CD14-positive monocyte (primary cell): ENCODE measurements at regions not wholly inside any gene's neighbourhood (a gene's known extent, or its start where the extent isn't known, plus 50 kb on each side); places are given as distances from the start of the nearest gene placed in this dataset.

Experiments used
- DNase-seq, 3 donors: peaks; one replicate each; pipeline ENCODE4 v3.0.0-alpha.2; 2011 to 2022
- H2AFZ ChIP-seq: 2 replicates; pipeline ENCODE4 v1.6.0; 2012; ENCODE audit warnings: mild to moderate bottlenecking, low read depth, low read length, inconsistent platforms; ENCODE audit not compliant: insufficient read depth, poor library complexity, severe bottlenecking
- H3K27ac ChIP-seq, 2 donors: 1 replicate in 1 of 2; 2 replicates in 1 of 2; pipeline ENCODE4 v1.5.1; 2012 to 2013; ENCODE audit warnings: low read length in 2 of 2, control low read depth in 1 of 2, inconsistent platforms in 1 of 2, low read depth in 1 of 2, mild to moderate bottlenecking in 1 of 2
- H3K27me3 ChIP-seq, 2 donors: one replicate each; pipeline versions ENCODE4 v1.6.0 to v1.6.1; 2011 to 2013; ENCODE audit warnings: low read length in 2 of 2; ENCODE audit not compliant: control insufficient read depth in 2 of 2, insufficient read depth in 2 of 2
- H3K36me3 ChIP-seq, 2 donors: replicated peaks in 1 of 2; 1 replicate in 1 of 2; 2 replicates in 1 of 2; pipeline versions ENCODE4 v1.5.1 to v1.6.1; 2012 to 2013; ENCODE audit warnings: low read length in 2 of 2, control low read depth in 1 of 2, inconsistent platforms in 1 of 2, mild to moderate bottlenecking in 1 of 2; ENCODE audit not compliant: insufficient read depth in 2 of 2, control insufficient read depth in 1 of 2
- H3K4me1 ChIP-seq, 2 donors: 1 replicate in 1 of 2; 2 replicates in 1 of 2; pipeline versions ENCODE4 v1.5.1 to v1.6.1; 2012 to 2013; ENCODE audit warnings: low read length in 2 of 2, control low read depth in 1 of 2, inconsistent platforms in 1 of 2, mild to moderate bottlenecking in 1 of 2, moderate library complexity in 1 of 2; ENCODE audit not compliant: insufficient read depth in 2 of 2, control insufficient read depth in 1 of 2
- H3K4me2 ChIP-seq: replicated peaks from 2 replicates; pipeline ENCODE3; 2012; ENCODE audit warnings: low read length, moderate library complexity, mild to moderate bottlenecking; ENCODE audit not compliant: poor library complexity, severe bottlenecking; ENCODE audit errors: extremely low read depth
- H3K4me3 ChIP-seq, 3 experiments: fragments of 200-600 bp in 1 of 3; sonication (generic) in 1 of 3; replicated peaks in 1 of 3; 1 replicate in 2 of 3; 2 replicates in 1 of 3; pipeline ENCODE4 v1.5.1; 2011 to 2013; ENCODE audit warnings: low read length in 3 of 3, mild to moderate bottlenecking in 3 of 3, control low read depth in 2 of 3, low read depth in 2 of 3, inconsistent platforms in 1 of 3, moderate library complexity in 1 of 3
- H3K79me2 ChIP-seq: 2 replicates; pipeline ENCODE4 v1.6.0; 2012; ENCODE audit warnings: mild to moderate bottlenecking, control low read depth, inconsistent platforms, low read length, moderate library complexity; ENCODE audit not compliant: insufficient read depth
- H3K9ac ChIP-seq: 2 replicates; pipeline ENCODE4 v1.6.0; 2017; ENCODE audit warnings: low read length, mild to moderate bottlenecking; ENCODE audit not compliant: insufficient read depth, poor library complexity, severe bottlenecking
- H3K9me3 ChIP-seq, 2 donors: replicated peaks in 1 of 2; 1 replicate in 1 of 2; 2 replicates in 1 of 2; pipeline versions ENCODE4 v1.5.1 to v1.6.1; 2012 to 2013; ENCODE audit warnings: low read length in 2 of 2, control low read depth in 1 of 2; ENCODE audit not compliant: control insufficient read depth in 1 of 2, insufficient read depth in 1 of 2
- H4K20me1 ChIP-seq: 2 replicates; pipeline ENCODE4 v1.6.0; 2012; ENCODE audit warnings: mild to moderate bottlenecking, low read length, control low read depth, moderate library complexity; ENCODE audit not compliant: insufficient read depth
- H3K27ac Mint-ChIP-seq, 7 donors: one replicate each; pipeline ENCODE4 v1.8.0; 2020; ENCODE audit warnings: mild to moderate bottlenecking in 7 of 7, mixed read lengths in 7 of 7, moderate library complexity in 6 of 7, inconsistent platforms in 2 of 7
- H3K27me3 Mint-ChIP-seq, 3 donors: one replicate each; pipeline ENCODE4 v1.8.0; 2021 to 2022; ENCODE audit warnings: low read depth in 3 of 3, mild to moderate bottlenecking in 3 of 3, mixed read lengths in 3 of 3, moderate library complexity in 3 of 3, inconsistent platforms in 1 of 3
- H3K36me3 Mint-ChIP-seq, 2 donors: one replicate each; pipeline ENCODE4 v1.8.0; 2020; ENCODE audit warnings: mixed read lengths in 2 of 2, inconsistent platforms in 1 of 2, mild to moderate bottlenecking in 1 of 2
- H3K4me1 Mint-ChIP-seq: one replicate; pipeline ENCODE4 v1.8.0; 2020; ENCODE audit warnings: mild to moderate bottlenecking, mixed read lengths
- H3K4me3 Mint-ChIP-seq, 2 donors: one replicate each; pipeline ENCODE4 v1.8.0; 2020; ENCODE audit warnings: mild to moderate bottlenecking in 2 of 2, mixed read lengths in 2 of 2, moderate library complexity in 1 of 2
- H3K9me3 Mint-ChIP-seq, 7 donors: one replicate each; pipeline ENCODE4 v1.8.0; 2020 to 2022; ENCODE audit warnings: mixed read lengths in 7 of 7, mild to moderate bottlenecking in 6 of 7, moderate library complexity in 6 of 7, inconsistent platforms in 2 of 7
- CTCF ChIP-seq: fragments of 200-600 bp; IDR thresholded peaks from one replicate; pipeline ENCODE4 v1.8.0; 2022; ENCODE audit warnings: antibody characterized with exemption, mild to moderate bottlenecking
- WGBS: methylation state at CpG from one replicate; pipeline ENCODE4 v1.1.5; 2013; ENCODE audit warnings: missing lambda C conversion rate; ENCODE audit not compliant: insufficient coverage; 5-methylcytosine and 5-hydroxymethylcytosine counted together
- intact Hi-C, 2 donors: fragments of 100-400 bp; cut with micrococcal nuclease; formaldehyde crosslinking; loops; one replicate each; pipeline versions ENCODE4 v1.15.0 to v1.15.1; 2023

GRCh38 chr6:40855168-40855880 lies 183.7 kb downstream of the UNC5CL start:
- Histone ChIP-seq H3K9me3 (no peaks in the 10 kb centered on the region), H3K27ac (no peak overlapping the region), H3K4me1 (peaks cover 3 to 5% of the 10 kb centered on the region in 2 donors), H3K36me3 (no peaks in the 10 kb centered on the region), H4K20me1 (no peaks in the 10 kb centered on the region), H3K9ac (no peak overlapping the region), H3K4me2 (no peak overlapping the region), H2AFZ (no peak overlapping the region), H3K79me2 (no peaks in the 10 kb centered on the region), H3K27me3 (no peaks in the 10 kb centered on the region), H3K4me3 (no peak overlapping the region)
- no peak for TF ChIP-seq CTCF
- no peak for DNase-seq
- peaks cover 0 to 4% (median 1%) of the 10 kb centered on the region in 3 donors for H3K27me3 Mint-ChIP-seq
- H3K27ac Mint-ChIP-seq = no peak overlapping the region
- intact Hi-C loops = no loop called here
- no peaks in the 10 kb centered on the region for H3K36me3 Mint-ChIP-seq
- H3K9me3 Mint-ChIP-seq = peaks cover 0 to 7% (median 0%) of the 10 kb centered on the region in 7 donors
- H3K4me1 Mint-ChIP-seq = peaks cover 13% of the 10 kb centered on the region
- no peak overlapping the region for H3K4me3 Mint-ChIP-seq
- 94% methylated on average over 6 of the region's 10 CpGs for WGBS

GRCh38 chr6:40854592-40854991 lies 184.4 kb downstream of the UNC5CL start:
- intact Hi-C loops = no loop called here
- no peak overlapping the region for H3K27ac Mint-ChIP-seq
- Histone ChIP-seq H3K9ac (no peak overlapping the region), H2AFZ (no peak overlapping the region), H3K27me3 (no peaks in the 10 kb centered on the region), H3K4me2 (no peak overlapping the region), H4K20me1 (no peaks in the 10 kb centered on the region), H3K4me3 (no peak overlapping the region), H3K36me3 (no peaks in the 10 kb centered on the region), H3K9me3 (no peaks in the 10 kb centered on the region), H3K4me1 (peaks cover 3 to 5% of the 10 kb centered on the region in 2 donors), H3K79me2 (no peaks in the 10 kb centered on the region), H3K27ac (no peak overlapping the region)
- no peak for TF ChIP-seq CTCF
- H3K4me1 Mint-ChIP-seq = peaks cover 13% of the 10 kb centered on the region
- no peaks in the 10 kb centered on the region for H3K36me3 Mint-ChIP-seq
- peaks cover 0 to 6% (median 4%) of the 10 kb centered on the region in 3 donors for H3K27me3 Mint-ChIP-seq
- H3K4me3 Mint-ChIP-seq = no peak overlapping the region
- no peak for DNase-seq
- H3K9me3 Mint-ChIP-seq = peaks cover 0 to 7% (median 0%) of the 10 kb centered on the region in 7 donors
